CD4-positive, alpha-beta T cell (primary cell): ENCODE measurements at regions not wholly inside any gene's neighbourhood (a gene's known extent, or its start where the extent isn't known, plus 50 kb on each side); places are given as distances from the start of the nearest gene placed in this dataset.

Source experiments
- ATAC-seq: fragments of 200-7000 bp; cut with Tn5 transposase; one replicate; pipeline ENCODE4 v1.10.0; 2022; ENCODE audit warnings: mild to moderate bottlenecking; ENCODE audit not compliant: poor library complexity
- CTCF ChIA-PET: fragments of 350-600 bp; sonication (Branson Sonifier 250); formaldehyde crosslinking; loops from one replicate; lab custom pipeline; 2021; ENCODE audit warnings: antibody characterized with exemption, inconsistent platforms; lab: Charles Lee
- POLR2A ChIA-PET: fragments of 350-600 bp; sonication (Branson Sonifier 250); formaldehyde crosslinking; loops from one replicate; lab custom pipeline; 2021; ENCODE audit warnings: antibody characterized with exemption, inconsistent platforms; lab: Charles Lee
- DNase-seq, 14 experiments: peaks; one replicate each; pipeline ENCODE4 v3.0.0-alpha.2; 2013 to 2020; ENCODE audit warnings: mixed read lengths in 2 of 14
- H3K27ac ChIP-seq, 2 donors: one replicate each; pipeline versions ENCODE4 v1.5.1 to v1.7.0; 2013; ENCODE audit warnings: low read length in 2 of 2, low read depth in 1 of 2, mild to moderate bottlenecking in 1 of 2
- H3K27me3 ChIP-seq, 2 experiments: 1 replicate in 1 of 2; 2 replicates in 1 of 2; pipeline versions ENCODE4 v1.6.1 to v1.7.0; 2013; ENCODE audit warnings: low read length in 2 of 2, control low read depth in 1 of 2, mild to moderate bottlenecking in 1 of 2, moderate library complexity in 1 of 2; ENCODE audit not compliant: insufficient read depth in 2 of 2, control insufficient read depth in 1 of 2
- H3K36me3 ChIP-seq: one replicate; pipeline ENCODE4 v1.6.1; 2013; ENCODE audit warnings: low read length, control low read depth; ENCODE audit not compliant: insufficient read depth
- H3K4me1 ChIP-seq: one replicate; pipeline ENCODE4 v1.6.1; 2013; ENCODE audit warnings: low read length, control low read depth; ENCODE audit not compliant: insufficient read depth
- H3K4me3 ChIP-seq: one replicate; pipeline ENCODE4 v1.5.1; 2013; ENCODE audit warnings: mild to moderate bottlenecking, low read length, moderate library complexity
- H3K9me3 ChIP-seq, 2 experiments: 1 replicate in 1 of 2; 2 replicates in 1 of 2; pipeline versions ENCODE4 v1.6.1 to v1.7.0; 2013; ENCODE audit warnings: low read length in 2 of 2, mild to moderate bottlenecking in 2 of 2, control low read depth in 1 of 2, moderate library complexity in 1 of 2; ENCODE audit not compliant: control insufficient read depth in 1 of 2, insufficient read depth in 1 of 2
- H3K27ac Mint-ChIP-seq: one replicate; pipeline ENCODE4 v1.8.0; 2020; ENCODE audit warnings: mixed read lengths
- H3K27me3 Mint-ChIP-seq: one replicate; pipeline ENCODE4 v1.8.0; 2021; ENCODE audit warnings: mixed read lengths
- H3K36me3 Mint-ChIP-seq: one replicate; pipeline ENCODE4 v1.8.0; 2021; ENCODE audit warnings: low read depth, mixed read lengths
- H3K4me1 Mint-ChIP-seq: one replicate; pipeline ENCODE4 v1.8.0; 2021; ENCODE audit warnings: low read depth, mixed read lengths
- H3K4me3 Mint-ChIP-seq: one replicate; pipeline ENCODE4 v1.8.0; 2020; ENCODE audit warnings: mild to moderate bottlenecking, mixed read lengths
- H3K9me3 Mint-ChIP-seq: one replicate; pipeline ENCODE4 v1.8.0; 2020; ENCODE audit warnings: mixed read lengths
- CTCF ChIP-seq: fragments of 200-600 bp; IDR thresholded peaks from one replicate; pipeline ENCODE4 v1.8.0; 2022; ENCODE audit warnings: antibody characterized with exemption, mild to moderate bottlenecking
- intact Hi-C, 2 experiments: fragments of 100-400 bp; cut with DNase I in 1 of 2; cut with micrococcal nuclease in 1 of 2; formaldehyde crosslinking; loops; one replicate each; pipeline versions ENCODE4 v1.15.1 to v1.9.0; 2023 to 2025; cut with DNase I, micrococcal nuclease

- CTCF ChIA-PET = interaction anchor here (1.1 kb wide), 1 partner anchor 10 kb away, joined by 3 read pairs; no protein-coding TSS in a partner anchor
- Mint-ChIP-seq H3K4me1 (no peaks in the 10 kb centered on the region), H3K9me3 (no peaks in the 10 kb centered on the region)
Observed at GRCh38 chr4:122044501-122044900, 92.6 kb upstream of the TRPC3 start.

GRCh38 chr4:122041312-122041711 is 89.5 kb upstream of the TRPC3 start:
- peaks cover 27% of the 10 kb centered on the region for H3K27me3 Mint-ChIP-seq
- ChIA-PET POLR2A (no interaction called here), CTCF (interaction anchor here (1.0 kb wide), 1 partner anchor 17 kb away, joined by 3 read pairs; no protein-coding TSS in a partner anchor)
- ATAC-seq (no peak), DNase-seq (no peak)
- no peak overlapping the region for H3K27ac ChIP-seq
- no peaks in the 10 kb centered on the region for H3K36me3 Mint-ChIP-seq
- H3K4me3 ChIP-seq = no peak overlapping the region
- H3K4me3 Mint-ChIP-seq = no peak overlapping the region
- no peak for TF ChIP-seq CTCF
- H3K4me1 ChIP-seq = no peaks in the 10 kb centered on the region
- H3K27me3 ChIP-seq = no peaks in the 10 kb centered on the region
- no peaks in the 10 kb centered on the region for H3K4me1 Mint-ChIP-seq
- no peaks in the 10 kb centered on the region for H3K9me3 Mint-ChIP-seq
- intact Hi-C loops = no loop called here
- no peak overlapping the region for H3K27ac Mint-ChIP-seq
- no peaks in the 10 kb centered on the region for H3K36me3 ChIP-seq
- no peaks in the 10 kb centered on the region for H3K9me3 ChIP-seq

More at GRCh38 chr4:122044501-122044900, 92.6 kb upstream of the TRPC3 start:
- Histone ChIP-seq H3K4me3 (no peak overlapping the region), H3K27me3 (no peaks in the 10 kb centered on the region), H3K4me1 (no peaks in the 10 kb centered on the region), H3K36me3 (no peaks in the 10 kb centered on the region), H3K27ac (no peak overlapping the region), H3K9me3 (no peaks in the 10 kb centered on the region)
- Mint-ChIP-seq H3K27me3 (peaks cover 16% of the 10 kb centered on the region), H3K36me3 (no peaks in the 10 kb centered on the region), H3K27ac (no peak overlapping the region), H3K4me3 (no peak overlapping the region)
- TF ChIP-seq CTCF = no peak
- ATAC-seq (no peak), DNase-seq (no peak)
- intact Hi-C loops = no loop called here
- POLR2A ChIA-PET = no interaction called here

- no peaks in the 10 kb centered on the region for H3K36me3 ChIP-seq
- ATAC-seq (no peak), DNase-seq (no peak)
- POLR2A ChIA-PET = no interaction called here
- Mint-ChIP-seq H3K9me3 (no peaks in the 10 kb centered on the region), H3K4me3 (no peak overlapping the region), H3K27ac (no peak overlapping the region), H3K27me3 (peaks cover 27% of the 10 kb centered on the region), H3K4me1 (no peaks in the 10 kb centered on the region), H3K36me3 (no peaks in the 10 kb centered on the region)
- H3K27ac ChIP-seq = no peak overlapping the region
- H3K27me3 ChIP-seq = no peaks in the 10 kb centered on the region
- no peak overlapping the region for H3K4me3 ChIP-seq
- intact Hi-C loops = no loop called here
- no peaks in the 10 kb centered on the region for H3K4me1 ChIP-seq
- no peaks in the 10 kb centered on the region for H3K9me3 ChIP-seq
- CTCF ChIA-PET = no interaction called here
- no peak for TF ChIP-seq CTCF
Observed at GRCh38 chr4:122038896-122039295, 87.0 kb upstream of the TRPC3 start.
